ENCODE measurements at regions not wholly inside any gene's neighbourhood (a gene's known extent, or its start where the extent isn't known, plus 50 kb on each side); places are given as distances from the start of the nearest gene placed in this dataset.

- no peak for TF ChIP-seq GATA1 (IDR thresholded peaks at IDR 0.05; ENCODE audit: low read depth, low read length)
- TF ChIP-seq POLR2A (IDR thresholded peaks at IDR 0.05; ENCODE audit: low read length) = no peak
Measured at GRCh38 chr4:17010426-17011087, 112.1 kb upstream of the LDB2 start.

All from erythroblast (primary cell).